ENCODE measurements at regions not wholly inside any gene's neighbourhood (a gene's known extent, or its start where the extent isn't known, plus 50 kb on each side); places are given as distances from the start of the nearest gene placed in this dataset.

- no peak for TF ChIP-seq CTCF (IDR thresholded peaks at IDR 0.05; ENCODE audit: control extremely low read depth, extremely low read depth, low read depth, missing control alignments)
- DNase-seq (ENCODE audit: extremely low spot score) = no peak
- ChIA-PET POLR2A (no interaction called here), CTCF (no interaction called here)
Measured at GRCh38 chr4:159500861-159501260, 398.0 kb downstream of the RAPGEF2 start.

GRCh38 chr4:159503236-159504008 lies 400.5 kb downstream of the RAPGEF2 start:
- POLR2A ChIA-PET = no interaction called here
- CTCF ChIA-PET = no interaction called here
- no peak for DNase-seq (ENCODE audit: extremely low spot score)
- TF ChIP-seq CTCF (IDR thresholded peaks at IDR 0.05; ENCODE audit: control extremely low read depth, extremely low read depth, low read depth, missing control alignments) = no peak

DNA sequence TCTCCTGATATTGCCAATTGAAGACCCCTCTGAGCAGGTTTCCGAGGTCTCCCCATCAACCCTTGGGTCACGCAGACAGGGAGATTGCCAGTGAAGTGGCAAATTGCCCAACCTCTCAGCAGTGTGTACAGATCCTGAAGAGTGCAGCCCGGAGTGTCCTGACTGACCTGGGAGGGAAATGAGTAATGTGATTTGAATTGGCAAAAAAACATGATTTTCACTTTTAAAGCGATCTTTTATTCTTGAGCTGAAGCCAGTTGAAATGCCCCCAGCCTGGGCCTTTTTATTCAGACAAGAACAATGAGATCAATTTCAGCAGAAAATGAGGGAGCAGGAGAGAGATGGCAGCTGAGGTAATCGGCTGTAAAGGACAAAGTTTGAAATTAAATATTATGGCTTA lies 401.8 kb downstream of the RAPGEF2 start:
- TF ChIP-seq CTCF (IDR thresholded peaks at IDR 0.05; ENCODE audit: control extremely low read depth, extremely low read depth, low read depth, missing control alignments) = no peak
- POLR2A ChIA-PET = no interaction called here
- CTCF ChIA-PET = interaction anchor here (2.8 kb wide), 1 partner anchor 9 kb away, joined by 6 read pairs; no protein-coding TSS in a partner anchor
- no peak for DNase-seq (ENCODE audit: extremely low spot score)

DNA sequence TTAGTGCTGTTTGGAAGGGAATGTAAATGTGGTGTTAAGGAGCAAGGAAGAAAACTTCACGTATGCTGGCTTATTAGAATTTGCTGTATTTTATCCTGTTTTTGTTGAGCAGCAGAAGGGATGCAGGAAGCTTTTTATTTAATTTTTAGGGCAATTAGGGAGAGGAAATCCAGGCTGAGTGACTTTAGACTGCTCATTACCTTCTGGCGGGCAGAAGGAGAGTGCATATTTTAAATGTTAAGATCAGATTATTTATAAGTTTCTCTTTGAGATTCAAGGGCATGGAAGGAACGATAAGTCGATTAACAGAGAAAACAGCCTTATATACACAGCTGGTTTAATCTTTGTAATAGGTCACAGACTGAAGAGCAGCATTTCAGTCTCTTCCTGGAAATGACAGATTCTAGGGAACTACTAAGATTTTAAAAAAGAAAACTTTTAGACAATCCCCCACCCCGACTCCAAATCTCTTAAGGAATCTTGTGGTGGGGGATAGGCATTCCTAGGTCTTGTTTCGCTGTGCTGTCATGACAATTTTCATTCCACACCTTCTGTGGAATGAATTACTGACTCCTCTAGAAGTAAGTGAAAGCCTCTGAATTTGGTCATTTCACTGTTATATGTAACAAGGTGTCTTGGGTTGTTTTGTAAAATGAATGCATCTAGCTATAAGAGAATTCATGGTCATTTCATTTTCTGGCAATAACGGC lies 402.5 kb downstream of the RAPGEF2 start:
- ChIA-PET CTCF (interaction anchor here (2.8 kb wide), 1 partner anchor 10 kb away, joined by 6 read pairs; no protein-coding TSS in a partner anchor), POLR2A (no interaction called here)
- no peak for TF ChIP-seq CTCF (IDR thresholded peaks at IDR 0.05; ENCODE audit: control extremely low read depth, extremely low read depth, low read depth, missing control alignments)
- DNase-seq (ENCODE audit: extremely low spot score) = no peak

DNA sequence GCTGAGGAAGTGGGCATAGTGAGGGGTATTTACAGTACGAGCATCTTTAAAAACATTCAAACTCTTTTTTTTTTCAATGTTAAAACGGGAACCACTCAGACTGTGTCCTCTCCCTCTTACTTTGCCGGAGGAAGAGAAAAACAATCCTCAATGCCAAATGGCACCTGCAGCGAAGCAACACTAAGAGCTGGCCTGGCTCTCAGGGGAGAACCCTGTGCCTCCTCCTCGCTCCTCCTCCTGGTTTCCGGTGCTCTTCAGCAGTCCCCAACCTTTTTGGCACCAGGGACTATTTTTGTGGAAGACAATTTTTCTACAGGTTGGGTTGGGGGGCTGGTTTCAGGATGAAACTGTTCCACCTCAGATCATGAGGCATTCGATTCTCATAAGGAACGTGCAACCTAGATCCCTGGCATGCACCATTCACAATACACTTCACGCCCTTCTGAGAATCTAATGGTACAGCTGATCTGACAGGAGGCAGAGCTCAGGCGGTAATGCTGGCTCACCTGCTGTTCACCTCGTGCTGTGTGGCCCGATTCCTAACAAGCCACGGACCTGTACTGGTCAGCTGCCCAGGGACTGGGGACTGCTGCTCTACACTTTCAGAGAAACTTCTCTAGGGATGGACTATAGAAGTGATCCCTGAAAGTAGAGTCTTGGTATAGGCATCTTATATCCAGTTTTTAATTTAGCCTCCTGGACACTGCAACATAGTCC lies 404.1 kb downstream of the RAPGEF2 start:
- POLR2A ChIA-PET = no interaction called here
- DNase-seq (ENCODE audit: extremely low spot score) = no peak
- CTCF ChIA-PET = interaction anchor here (1.1 to 2.8 kb wide), 3 partner anchors 12 to 20 kb away, joined by 3 to 7 read pairs (median 6); no protein-coding TSS in a partner anchor
- TF ChIP-seq CTCF (IDR thresholded peaks at IDR 0.05; ENCODE audit: control extremely low read depth, extremely low read depth, low read depth, missing control alignments) = no peak

DNA sequence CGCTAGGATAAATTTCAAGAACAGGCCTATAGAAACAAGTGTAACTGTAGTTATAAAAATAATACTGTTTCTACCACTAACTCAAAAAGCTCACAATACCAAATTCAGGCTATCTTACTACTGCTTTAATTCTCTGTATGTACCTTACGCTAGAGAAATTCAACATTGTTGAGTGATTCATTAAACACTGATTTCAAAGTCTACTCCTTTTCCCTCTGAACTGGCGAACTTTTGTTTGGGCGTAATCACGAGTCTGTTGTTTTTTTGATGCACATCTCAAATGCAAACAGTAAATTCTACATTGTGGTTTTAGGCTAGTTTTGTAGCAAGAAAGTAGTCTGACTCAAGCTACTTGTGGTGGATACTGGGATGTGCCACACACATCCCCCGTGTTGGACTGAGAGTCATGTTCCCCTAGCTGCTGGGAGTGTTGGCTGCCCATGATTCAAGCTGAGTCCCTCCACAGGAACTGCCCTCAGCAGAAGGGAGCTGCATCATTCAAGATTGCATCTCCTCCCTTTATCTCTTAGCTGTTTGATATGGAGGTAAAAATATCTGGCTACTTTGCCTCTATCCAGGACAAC lies 406.1 kb downstream of the RAPGEF2 start:
- no peak for TF ChIP-seq CTCF (IDR thresholded peaks at IDR 0.05; ENCODE audit: control extremely low read depth, extremely low read depth, low read depth, missing control alignments)
- POLR2A ChIA-PET = no interaction called here
- DNase-seq (ENCODE audit: extremely low spot score) = no peak
- CTCF ChIA-PET = interaction anchor here (1.3 kb wide), 1 partner anchor 22 kb away, joined by 3 read pairs; no protein-coding TSS in a partner anchor
